ENCODE measurements at regions not wholly inside any gene's neighbourhood (a gene's known extent, or its start where the extent isn't known, plus 50 kb on each side); places are given as distances from the start of the nearest gene placed in this dataset.

- TF ChIP-seq CTCF (IDR thresholded peaks at IDR 0.05; ENCODE audit: low read depth, low read length): no peak
- no peak for TF ChIP-seq EZH2phosphoT487 (IDR thresholded peaks at IDR 0.05; ENCODE audit: low read depth)
These were observed 1286.2 kb upstream of the EYS start for GRCh38 chr6:66993272-66993671.
